ENCODE measurements at regions not wholly inside any gene's neighbourhood (a gene's known extent, or its start where the extent isn't known, plus 50 kb on each side); places are given as distances from the start of the nearest gene placed in this dataset.

DNA sequence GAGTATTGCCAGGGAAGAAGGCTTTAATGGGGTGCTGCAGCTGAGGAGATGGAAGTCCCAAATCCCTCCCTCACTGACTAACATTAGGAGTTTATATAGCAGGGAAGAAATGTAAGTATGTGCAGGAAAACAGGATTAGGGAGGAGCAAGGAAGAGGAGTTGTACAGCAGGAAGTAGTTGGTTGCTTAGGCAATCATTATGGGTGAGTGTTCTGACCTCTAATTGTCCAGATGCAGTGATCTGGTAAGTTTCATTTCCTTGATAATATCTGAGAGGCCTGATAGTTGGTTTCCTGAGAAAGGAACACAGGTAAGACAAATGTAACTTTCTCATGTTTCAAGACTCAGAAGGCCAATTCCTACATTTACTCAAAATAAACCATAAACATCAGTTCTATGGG is 331.9 kb upstream of the GULP1 start:
- Histone ChIP-seq H3K9ac (ENCODE audit: low read length) (no peak overlapping the region), H4K20me1 (ENCODE audit: low read length) (no peaks in the 10 kb centered on the region), H3K4me3 (ENCODE audit: low read length) (no peak overlapping the region), H3K4me2 (ENCODE audit: low read length) (no peak overlapping the region), H3F3A (ENCODE audit: low read length, unreplicated experiment) (no peaks in the 10 kb centered on the region), H3K9me3 (ENCODE audit: low read length) (no peaks in the 10 kb centered on the region), H3K27ac (ENCODE audit: low read length) (no peak overlapping the region), H3K36me3 (ENCODE audit: low read depth, low read length) (no peaks in the 10 kb centered on the region), H3K79me2 (ENCODE audit: low read length) (no peaks in the 10 kb centered on the region), H3K27me3 (ENCODE audit: low read length) (no peaks in the 10 kb centered on the region), H2AFZ (ENCODE audit: low read length) (0 out of 2 replicates have a peak overlapping the region, but pooled peaks have one; percentile 38), H3K9me2 (replicated peaks; ENCODE audit: low read length) (no peaks in the 10 kb centered on the region), H3K4me1 (ENCODE audit: insufficient read depth, low read length) (peaks cover 3% of the 10 kb centered on the region; the same call in 1 of the 2 replicates)
- TF ChIP-seq EZH2 (IDR thresholded peaks at IDR 0.05; ENCODE audit: low read length, unreplicated experiment): no peak
- no peak for TF ChIP-seq EZH2phosphoT487 (IDR thresholded peaks at IDR 0.05; ENCODE audit: borderline replicate concordance, low read length)
- TF ChIP-seq, protein P1, sequence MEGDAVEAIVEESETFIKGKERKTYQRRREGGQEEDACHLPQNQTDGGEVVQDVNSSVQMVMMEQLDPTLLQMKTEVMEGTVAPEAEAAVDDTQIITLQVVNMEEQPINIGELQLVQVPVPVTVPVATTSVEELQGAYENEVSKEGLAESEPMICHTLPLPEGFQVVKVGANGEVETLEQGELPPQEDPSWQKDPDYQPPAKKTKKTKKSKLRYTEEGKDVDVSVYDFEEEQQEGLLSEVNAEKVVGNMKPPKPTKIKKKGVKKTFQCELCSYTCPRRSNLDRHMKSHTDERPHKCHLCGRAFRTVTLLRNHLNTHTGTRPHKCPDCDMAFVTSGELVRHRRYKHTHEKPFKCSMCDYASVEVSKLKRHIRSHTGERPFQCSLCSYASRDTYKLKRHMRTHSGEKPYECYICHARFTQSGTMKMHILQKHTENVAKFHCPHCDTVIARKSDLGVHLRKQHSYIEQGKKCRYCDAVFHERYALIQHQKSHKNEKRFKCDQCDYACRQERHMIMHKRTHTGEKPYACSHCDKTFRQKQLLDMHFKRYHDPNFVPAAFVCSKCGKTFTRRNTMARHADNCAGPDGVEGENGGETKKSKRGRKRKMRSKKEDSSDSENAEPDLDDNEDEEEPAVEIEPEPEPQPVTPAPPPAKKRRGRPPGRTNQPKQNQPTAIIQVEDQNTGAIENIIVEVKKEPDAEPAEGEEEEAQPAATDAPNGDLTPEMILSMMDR (conservative IDR thresholded peaks at IDR 0.05; ENCODE audit: low read depth, low read length): no peak
- CTCF ChIA-PET: no interaction called here
- POLR2A ChIA-PET (ENCODE audit: unreplicated experiment): interaction anchor here (0.6 kb wide), 1 partner anchor 204 kb away, joined by 3 read pairs; no protein-coding TSS in a partner anchor
- BruUV-seq (replicated peaks): no TSS peak
- ATAC-seq: peak; percentile 50
- DNase-seq: peak; percentile 50
- intact Hi-C loops (cut with micrococcal nuclease): no loop called here

DNA sequence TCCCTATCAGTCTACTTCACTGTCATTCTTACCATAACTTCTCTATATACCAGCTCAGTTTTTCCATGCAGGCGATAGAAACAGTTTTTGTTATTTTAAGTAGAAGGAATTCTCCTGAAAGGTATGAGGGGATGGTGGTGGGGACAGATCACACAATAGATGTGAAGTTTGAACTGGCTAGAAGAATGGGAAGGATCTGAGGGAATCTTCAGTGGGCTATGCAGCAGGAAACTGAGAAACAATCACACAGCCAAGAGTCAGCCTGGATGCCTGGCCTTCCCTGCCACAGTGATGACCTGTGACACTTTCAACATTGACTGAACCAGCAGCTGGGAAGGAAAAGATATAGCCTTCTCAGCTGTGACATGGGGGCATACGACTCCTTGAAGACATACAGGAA is 329.1 kb upstream of the GULP1 start:
- Histone ChIP-seq H3K9me2 (replicated peaks; ENCODE audit: low read length) (no peaks in the 10 kb centered on the region), H3K9ac (ENCODE audit: low read length) (no peak overlapping the region), H2AFZ (ENCODE audit: low read length) (no peak overlapping the region), H3K79me2 (ENCODE audit: low read length) (no peaks in the 10 kb centered on the region), H3K27ac (ENCODE audit: low read length) (no peak overlapping the region), H3K4me2 (ENCODE audit: low read length) (no peak overlapping the region), H4K20me1 (ENCODE audit: low read length) (no peaks in the 10 kb centered on the region), H3K4me3 (ENCODE audit: low read length) (no peak overlapping the region), H3F3A (ENCODE audit: low read length, unreplicated experiment) (no peaks in the 10 kb centered on the region), H3K36me3 (ENCODE audit: low read depth, low read length) (no peaks in the 10 kb centered on the region), H3K27me3 (ENCODE audit: low read length) (no peaks in the 10 kb centered on the region), H3K4me1 (ENCODE audit: insufficient read depth, low read length) (peaks cover 4% of the 10 kb centered on the region; the same call in 1 of the 2 replicates), H3K9me3 (ENCODE audit: low read length) (no peaks in the 10 kb centered on the region)
- ATAC-seq (no peak), DNase-seq (no peak)
- POLR2A ChIA-PET (ENCODE audit: unreplicated experiment): no interaction called here
- intact Hi-C loops (cut with micrococcal nuclease): no loop called here
- BruUV-seq (replicated peaks): no TSS peak
- CTCF ChIA-PET: no interaction called here
- TF ChIP-seq, protein P1 (conservative IDR thresholded peaks at IDR 0.05; ENCODE audit: low read depth, low read length): no peak
- TF ChIP-seq EZH2phosphoT487 (IDR thresholded peaks at IDR 0.05; ENCODE audit: borderline replicate concordance, low read length): no peak
- no peak for TF ChIP-seq EZH2 (IDR thresholded peaks at IDR 0.05; ENCODE audit: low read length, unreplicated experiment)

DNA sequence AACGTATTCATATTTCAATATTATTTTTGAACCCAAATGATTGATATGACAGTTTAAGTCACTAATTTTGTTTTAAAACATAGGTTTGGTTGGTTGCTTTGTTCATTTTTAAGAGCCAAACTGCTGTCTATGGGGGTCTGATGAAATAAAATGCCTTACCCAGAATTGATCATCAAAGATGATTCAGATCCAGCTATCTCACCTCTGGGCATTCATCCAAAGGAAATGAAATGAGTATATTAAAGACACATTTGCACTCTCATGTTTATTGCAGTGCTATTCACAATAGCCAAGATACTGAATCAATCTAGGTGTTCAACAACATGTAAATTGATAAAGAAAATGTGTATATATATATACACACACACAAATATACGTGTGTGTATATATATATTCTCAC is 326.9 kb upstream of the GULP1 start:
- intact Hi-C loops (cut with micrococcal nuclease): no loop called here
- Histone ChIP-seq H3K9me2 (replicated peaks; ENCODE audit: low read length) (no peaks in the 10 kb centered on the region), H3K4me1 (ENCODE audit: insufficient read depth, low read length) (peaks cover 4% of the 10 kb centered on the region; the same call in 1 of the 2 replicates), H3K4me2 (ENCODE audit: low read length) (no peak overlapping the region), H4K20me1 (ENCODE audit: low read length) (no peaks in the 10 kb centered on the region), H3K79me2 (ENCODE audit: low read length) (no peaks in the 10 kb centered on the region), H3K36me3 (ENCODE audit: low read depth, low read length) (no peaks in the 10 kb centered on the region), H3K4me3 (ENCODE audit: low read length) (no peak overlapping the region), H3K27ac (ENCODE audit: low read length) (no peak overlapping the region), H3K9me3 (ENCODE audit: low read length) (no peaks in the 10 kb centered on the region), H3K27me3 (ENCODE audit: low read length) (no peaks in the 10 kb centered on the region), H3K9ac (ENCODE audit: low read length) (no peak overlapping the region), H3F3A (ENCODE audit: low read length, unreplicated experiment) (no peaks in the 10 kb centered on the region), H2AFZ (ENCODE audit: low read length) (no peak overlapping the region)
- no TSS peak for BruUV-seq (replicated peaks)
- ChIA-PET POLR2A (ENCODE audit: unreplicated experiment) (no interaction called here), CTCF (no interaction called here)
- peak; percentile 55 for DNase-seq
- ATAC-seq: no peak
- TF ChIP-seq EZH2 (IDR thresholded peaks at IDR 0.05; ENCODE audit: low read length, unreplicated experiment) (no peak), EZH2phosphoT487 (IDR thresholded peaks at IDR 0.05; ENCODE audit: borderline replicate concordance, low read length) (no peak)
- TF ChIP-seq, protein P1 (conservative IDR thresholded peaks at IDR 0.05; ENCODE audit: low read depth, low read length): no peak

All from PC-3 (cell line).